Upper lobe of left lung (tissue), 6 donors: ENCODE measurements at regions not wholly inside any gene's neighbourhood (a gene's known extent, or its start where the extent isn't known, plus 50 kb on each side); places are given as distances from the start of the nearest gene placed in this dataset.

Experiments
- ATAC-seq, 2 donors: fragments of 200-7000 bp; cut with Tn5 transposase; one replicate each; pipeline ENCODE4 v1.9.1; 2022; ENCODE audit warnings: mild to moderate bottlenecking in 2 of 2, moderate library complexity in 2 of 2; ENCODE audit not compliant: low FRiP score in 2 of 2
- DNase-seq, 2 donors: peaks; one replicate each; pipeline ENCODE4 v3.0.0-alpha.2; 2019 to 2020
- H3K27ac ChIP-seq, 4 donors: fragments of 200-600 bp; sonication (generic); one replicate each; pipeline ENCODE4 v1.5.1; 2016 to 2019
- H3K27me3 ChIP-seq, 4 donors: fragments of 200-600 bp; sonication (generic); one replicate each; pipeline ENCODE4 v1.5.1; 2017 to 2019
- H3K36me3 ChIP-seq, 4 donors: fragments of 200-600 bp; sonication (generic); one replicate each; pipeline ENCODE4 v1.5.1; 2016 to 2019
- H3K4me1 ChIP-seq, 4 donors: fragments of 200-600 bp; sonication (generic); one replicate each; pipeline ENCODE4 v1.5.1; 2018 to 2019
- H3K4me3 ChIP-seq, 4 donors: fragments of 200-600 bp; sonication (generic); one replicate each; pipeline ENCODE4 v1.5.1; 2017 to 2019; ENCODE audit warnings: mild to moderate bottlenecking in 2 of 4, moderate library complexity in 1 of 4
- H3K9me3 ChIP-seq, 4 donors: fragments of 200-600 bp; sonication (generic); one replicate each; pipeline ENCODE4 v1.5.1; 2018 to 2019
- CTCF ChIP-seq, 6 experiments: fragments of 450-650 bp in 4 of 6; fragments of 200-600 bp in 2 of 6; sonication (generic) in 2 of 6; IDR thresholded peaks; one replicate each; pipeline ENCODE4 v1.5.1; 2016 to 2019; ENCODE audit warnings: antibody characterized with exemption in 6 of 6
- EP300 ChIP-seq, 4 donors: sonication (generic); formaldehyde crosslinking; IDR thresholded peaks; one replicate each; pipeline ENCODE4 v1.5.1; 2017; ENCODE audit warnings: antibody characterized with exemption in 4 of 4, control low read depth in 2 of 4
- POLR2A ChIP-seq, 4 donors: fragments of 450-650 bp; IDR thresholded peaks; one replicate each; pipeline ENCODE4 v1.5.1; 2016 to 2017; ENCODE audit warnings: antibody characterized with exemption in 4 of 4, mild to moderate bottlenecking in 2 of 4
- POLR2AphosphoS5 ChIP-seq, 2 donors: sonication (generic); formaldehyde crosslinking; IDR thresholded peaks; one replicate each; pipeline ENCODE4 v1.5.1; 2017; ENCODE audit warnings: antibody characterized with exemption in 2 of 2
- WGBS, 2 donors: methylation state at CpG; one replicate each; pipeline ENCODE4 v1.1.5; 2017 to 2018; 5-methylcytosine and 5-hydroxymethylcytosine counted together
- donor health status: DM: no; HTN: no; CAD: no; lungs with moderate emphysema.
- donor health status: DM: no; HTN: yes; CAD: no; lungs with severe emphysema.

- 93 to 95% methylated on average over 5 of the region's 5 CpGs for WGBS, 2 donors
- ATAC-seq, result no peak
These were observed 245.4 kb upstream of the TFPI start for GRCh38 chr2:187799601-187800000.

GRCh38 chr2:187803816-187804215 is 249.6 kb upstream of the TFPI start:
- Histone ChIP-seq H3K4me1 (no peaks in the 10 kb centered on the region), H3K4me3 (no peak overlapping the region), H3K9me3 (peaks cover 0 to 4% (median 1%) of the 10 kb centered on the region in 4 donors), H3K27ac (no peak overlapping the region), H3K36me3 (no peaks in the 10 kb centered on the region), H3K27me3 (no peaks in the 10 kb centered on the region)
- DNase-seq (no peak), ATAC-seq (no peak)
- TF ChIP-seq EP300 (IDR thresholded peaks at IDR 0.05) (no peak), POLR2AphosphoS5 (IDR thresholded peaks at IDR 0.05) (no peak), CTCF (IDR thresholded peaks at IDR 0.05) (no peak), POLR2A (IDR thresholded peaks at IDR 0.05) (no peak)
- 78 to 79% methylated on average over 4 of the region's 4 CpGs for WGBS, 2 donors

More at GRCh38 chr2:187799601-187800000, 245.4 kb upstream of the TFPI start:
- no peaks in the 10 kb centered on the region for H3K36me3 ChIP-seq
- no peaks in the 10 kb centered on the region for H3K4me1 ChIP-seq
- H3K27ac ChIP-seq, result no peak overlapping the region
- no peaks in the 10 kb centered on the region for H3K27me3 ChIP-seq
- H3K4me3 ChIP-seq, result no peak overlapping the region
- TF ChIP-seq POLR2A (IDR thresholded peaks at IDR 0.05), result no peak
- TF ChIP-seq EP300 (IDR thresholded peaks at IDR 0.05), result no peak
- TF ChIP-seq CTCF (IDR thresholded peaks at IDR 0.05), result no peak
- TF ChIP-seq POLR2AphosphoS5 (IDR thresholded peaks at IDR 0.05), result no peak
- peaks cover 0 to 3% (median 0%) of the 10 kb centered on the region in 4 donors for H3K9me3 ChIP-seq
- no peak for DNase-seq

- Histone ChIP-seq H3K4me1 (no peaks in the 10 kb centered on the region), H3K36me3 (no peaks in the 10 kb centered on the region), H3K27me3 (no peaks in the 10 kb centered on the region), H3K4me3 (no peak overlapping the region), H3K9me3 (peaks cover 0 to 7% (median 0%) of the 10 kb centered on the region in 4 donors), H3K27ac (no peak overlapping the region)
- ATAC-seq (no peak), DNase-seq (no peak)
- TF ChIP-seq CTCF (IDR thresholded peaks at IDR 0.05) (no peak), EP300 (IDR thresholded peaks at IDR 0.05) (no peak), POLR2A (IDR thresholded peaks at IDR 0.05) (no peak), POLR2AphosphoS5 (IDR thresholded peaks at IDR 0.05) (no peak)
- 79 to 82% methylated on average over 3 of the region's 3 CpGs for WGBS, 2 donors
These were observed 260.9 kb upstream of the TFPI start for GRCh38 chr2:187815113-187815512.

GRCh38 chr2:187819624-187820023 is 265.4 kb upstream of the TFPI start:
- H3K9me3 ChIP-seq, result peaks cover 0 to 7% (median 0%) of the 10 kb centered on the region in 4 donors
- DNase-seq (no peak), ATAC-seq (no peak)
- H3K27ac ChIP-seq, result no peak overlapping the region
- H3K36me3 ChIP-seq, result no peaks in the 10 kb centered on the region
- 78 to 96% methylated on average over 1 of the region's 1 CpG for WGBS, 2 donors
- no peak for TF ChIP-seq EP300 (IDR thresholded peaks at IDR 0.05)
- no peak for TF ChIP-seq POLR2AphosphoS5 (IDR thresholded peaks at IDR 0.05)
- TF ChIP-seq POLR2A (IDR thresholded peaks at IDR 0.05), result no peak
- no peak for TF ChIP-seq CTCF (IDR thresholded peaks at IDR 0.05)
- no peaks in the 10 kb centered on the region for H3K27me3 ChIP-seq
- no peak overlapping the region for H3K4me3 ChIP-seq
- no peaks in the 10 kb centered on the region for H3K4me1 ChIP-seq

GRCh38 chr2:187825108-187825507 is 270.9 kb upstream of the TFPI start:
- no peak overlapping the region for H3K4me3 ChIP-seq

More at GRCh38 chr2:187825108-187825507, 270.9 kb upstream of the TFPI start:
- TF ChIP-seq POLR2A (IDR thresholded peaks at IDR 0.05) (no peak), EP300 (IDR thresholded peaks at IDR 0.05) (no peak), CTCF (IDR thresholded peaks at IDR 0.05) (no peak), POLR2AphosphoS5 (IDR thresholded peaks at IDR 0.05) (no peak)
- H3K9me3 ChIP-seq, result no peaks in the 10 kb centered on the region
- H3K4me1 ChIP-seq, result no peaks in the 10 kb centered on the region
- H3K36me3 ChIP-seq, result no peaks in the 10 kb centered on the region
- DNase-seq, result peak in 1 of 2 donors; percentile 37
- 89% methylated on average over 12 of the region's 12 CpGs for WGBS, 2 donors
- H3K27me3 ChIP-seq, result no peaks in the 10 kb centered on the region
- ATAC-seq, result no peak
- no peak overlapping the region for H3K27ac ChIP-seq
